GM21423 (cell line): ENCODE measurements at regions not wholly inside any gene's neighbourhood (a gene's known extent, or its start where the extent isn't known, plus 50 kb on each side); places are given as distances from the start of the nearest gene placed in this dataset.
A peak's percentile ranks its signal among the peaks of the same experiment; 100 is the strongest.
"Not testable (repeated sequence)": the region's sequence is repeated elsewhere in the genome, so short reads cannot be mapped to it uniquely, and the experiment has no call there.

ENCODE experiments used
- ATAC-seq: cut with Tn5 transposase; IDR thresholded peaks from one replicate; pipeline ENCODE4 v1.9.1; 2021; ENCODE audit warnings: mild to moderate bottlenecking, moderate library complexity; ENCODE audit not compliant: unreplicated experiment

- ATAC-seq = no peak
Measured at GRCh38 chr10:21406595-21407193, 118.8 kb downstream of the SKIDA1 start.

GRCh38 chr10:21405981-21406380 lies 119.5 kb downstream of the SKIDA1 start:
- no peak for ATAC-seq

DNA sequence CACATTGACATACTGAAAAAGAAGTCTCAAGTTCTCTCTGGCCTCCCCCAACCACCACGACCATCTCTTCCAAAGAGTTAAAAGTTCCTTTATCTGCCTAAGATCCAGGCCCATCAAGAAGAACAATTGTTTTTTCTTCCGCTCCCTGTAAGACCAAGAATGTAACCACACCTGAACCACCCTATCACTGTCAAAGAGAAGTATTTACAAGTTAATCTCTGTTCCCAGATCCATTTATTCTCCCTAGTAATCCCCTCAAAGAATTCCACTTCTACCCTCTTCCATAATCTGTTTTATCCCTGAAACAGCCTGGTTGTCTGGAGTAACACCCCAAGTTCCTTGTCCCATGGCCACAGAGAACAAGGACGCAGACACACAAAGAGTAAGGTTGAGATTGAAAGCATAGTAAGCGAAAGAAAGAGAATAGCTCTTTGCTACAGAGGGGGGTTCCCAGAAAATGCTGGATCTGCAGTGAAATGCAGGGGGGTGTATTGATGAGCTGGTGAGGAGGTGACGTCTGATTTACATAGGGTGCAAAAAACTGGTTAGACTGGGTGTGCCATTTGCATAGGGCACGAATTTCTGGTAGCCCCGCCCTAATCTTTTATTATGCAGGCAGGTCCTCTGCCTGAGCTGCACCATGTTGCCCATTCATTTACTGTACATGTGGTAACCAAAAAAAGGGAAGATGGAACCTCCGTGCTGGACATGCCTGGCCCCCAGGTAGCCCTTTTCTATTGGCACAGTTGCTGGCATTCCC lies 122.0 kb downstream of the SKIDA1 start:
- no peak for ATAC-seq

GRCh38 chr10:21402606-21403083 lies 122.8 kb downstream of the SKIDA1 start:
- no peak for ATAC-seq

DNA sequence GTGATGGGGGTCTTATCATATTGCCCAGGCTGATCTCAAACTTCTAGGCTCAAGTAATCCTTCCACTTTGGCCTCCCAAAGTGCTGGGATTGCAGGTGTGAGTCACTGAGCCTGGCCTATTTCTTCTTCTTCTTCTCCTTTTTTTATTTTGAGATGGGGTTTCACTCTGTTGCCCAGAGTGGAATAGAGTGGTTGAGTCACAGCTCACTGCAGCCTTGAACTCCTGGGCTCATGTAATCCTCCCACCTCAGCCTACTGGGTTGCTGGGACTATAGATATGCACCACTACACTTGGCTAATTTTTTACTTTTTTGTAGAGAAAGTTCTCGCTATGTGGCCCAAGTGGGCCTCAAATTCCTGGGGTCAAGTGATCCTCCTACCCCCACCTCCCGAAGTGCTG lies 124.3 kb downstream of the SKIDA1 start:
- ATAC-seq = no peak

- ATAC-seq = no peak
Measured at GRCh38 chr10:21399392-21400035, 126.0 kb downstream of the SKIDA1 start.

GRCh38 chr10:21398563-21399231 lies 126.8 kb downstream of the SKIDA1 start:
- ATAC-seq = no peak

- no peak for ATAC-seq
Measured at GRCh38 chr10:21396889-21397288, 128.6 kb downstream of the SKIDA1 start.

GRCh38 chr10:21393931-21394330 lies 131.6 kb downstream of the SKIDA1 start:
- no peak for ATAC-seq

DNA sequence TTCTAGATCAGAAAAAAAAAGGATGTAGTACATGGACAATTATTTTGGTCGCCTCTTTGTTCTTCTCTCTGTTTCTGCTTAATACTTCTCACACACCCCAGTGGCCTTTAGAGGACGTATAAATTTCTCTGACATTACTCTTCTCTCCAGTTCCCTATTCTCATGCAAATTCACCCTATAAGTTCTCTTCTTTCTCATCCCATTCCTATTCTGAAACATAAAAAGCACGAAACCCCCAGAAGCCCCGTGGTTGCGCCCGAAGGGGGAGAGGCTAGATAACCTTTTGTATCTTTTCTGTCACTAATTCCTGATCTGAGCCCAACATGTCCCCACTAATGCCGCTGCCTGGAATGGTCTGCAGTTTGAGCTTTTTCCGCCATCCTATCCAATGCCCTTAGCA lies 136.9 kb downstream of the SKIDA1 start:
- ATAC-seq = no peak

DNA sequence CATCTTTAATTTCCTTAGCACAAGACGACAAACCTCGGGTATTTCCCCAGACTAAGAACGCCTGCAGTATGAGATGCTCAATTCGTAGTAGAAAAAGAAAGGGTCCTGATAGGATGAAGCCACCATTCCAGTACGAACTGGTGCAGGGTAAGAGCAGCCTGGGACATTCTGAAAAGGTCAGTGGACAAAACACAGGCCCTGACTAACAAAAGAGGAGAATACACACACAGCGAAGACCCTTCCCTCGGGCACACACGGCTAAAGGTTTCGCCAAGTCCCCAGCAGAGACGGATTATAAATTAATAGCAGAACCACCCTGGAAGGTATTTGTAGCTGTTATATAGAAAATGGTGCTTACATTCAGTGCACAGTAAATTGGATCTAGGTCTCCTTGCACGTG lies 137.6 kb downstream of the SKIDA1 start:
- ATAC-seq = no peak

- no peak for ATAC-seq
Measured at GRCh38 chr10:21385996-21386585, 139.4 kb downstream of the SKIDA1 start.

GRCh38 chr10:21385536-21385935 lies 139.9 kb downstream of the SKIDA1 start:
- ATAC-seq = no peak

DNA sequence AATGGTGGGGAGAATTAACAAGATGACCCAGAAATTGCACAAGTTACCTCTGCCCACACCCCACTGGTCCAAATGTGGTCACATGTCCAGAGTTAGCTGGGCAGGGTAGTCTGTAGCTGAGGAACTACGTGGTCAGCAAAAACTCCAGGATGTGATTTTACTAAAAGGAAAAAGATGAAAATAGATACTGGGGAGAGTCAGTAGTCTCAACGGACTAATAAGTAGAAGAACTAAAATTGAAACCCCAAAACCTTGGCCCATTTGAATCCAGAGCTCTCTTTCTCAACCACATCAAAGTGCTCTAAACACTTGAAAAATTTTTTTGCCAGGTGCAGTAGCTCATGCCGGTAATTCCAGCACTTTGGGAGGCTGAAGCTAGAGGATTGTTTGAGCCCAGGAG lies 146.3 kb downstream of the SKIDA1 start:
- no peak for ATAC-seq

- ATAC-seq = not testable (repeated sequence)
Measured at GRCh38 chr10:21375274-21375673, 150.2 kb downstream of the SKIDA1 start.

- not testable (repeated sequence) for ATAC-seq
Measured at GRCh38 chr10:21373881-21374280, 151.6 kb downstream of the SKIDA1 start.

- peak; percentile 86 for ATAC-seq
Measured at GRCh38 chr10:21372651-21373410, 152.7 kb downstream of the SKIDA1 start.

GRCh38 chr10:21369697-21370096 lies 155.8 kb downstream of the SKIDA1 start:
- ATAC-seq = no peak

DNA sequence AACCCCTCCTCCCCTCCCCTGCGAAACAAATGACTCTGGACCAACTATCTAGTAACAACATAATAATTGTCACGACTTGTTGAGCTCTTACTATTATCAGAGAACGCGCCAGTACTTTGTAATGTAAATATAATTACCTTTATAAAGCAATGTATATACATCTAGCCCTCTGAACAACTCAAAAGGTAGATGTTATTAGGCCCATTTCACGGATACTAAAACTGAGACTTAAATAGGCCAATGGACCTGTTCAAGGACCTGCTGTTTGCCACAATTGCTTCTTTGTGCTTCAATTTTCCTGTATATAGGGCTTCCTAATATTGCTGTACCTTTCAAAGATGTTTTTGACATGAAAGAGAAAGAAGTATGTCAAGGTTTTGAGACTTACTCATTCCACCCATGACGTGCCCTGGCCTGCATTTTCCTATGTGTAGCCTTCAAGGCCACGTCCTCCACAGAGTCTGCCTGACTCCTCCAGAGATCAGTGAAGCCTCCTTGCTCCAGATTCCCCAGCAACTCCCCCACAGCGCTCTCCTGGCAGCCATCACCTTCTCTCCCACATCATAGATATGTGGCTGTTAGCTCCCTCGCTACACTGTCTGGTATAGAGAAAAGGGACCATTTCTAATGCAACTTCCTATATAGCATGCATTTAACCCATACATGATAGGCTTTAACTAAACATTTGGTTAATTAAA lies 156.6 kb downstream of the SKIDA1 start:
- no peak for ATAC-seq
